ENCODE measurements at regions not wholly inside any gene's neighbourhood (a gene's known extent, or its start where the extent isn't known, plus 50 kb on each side); places are given as distances from the start of the nearest gene placed in this dataset.
"Not testable (repeated sequence)": the region's sequence is repeated elsewhere in the genome, so short reads cannot be mapped to it uniquely, and the experiment has no call there.

DNA sequence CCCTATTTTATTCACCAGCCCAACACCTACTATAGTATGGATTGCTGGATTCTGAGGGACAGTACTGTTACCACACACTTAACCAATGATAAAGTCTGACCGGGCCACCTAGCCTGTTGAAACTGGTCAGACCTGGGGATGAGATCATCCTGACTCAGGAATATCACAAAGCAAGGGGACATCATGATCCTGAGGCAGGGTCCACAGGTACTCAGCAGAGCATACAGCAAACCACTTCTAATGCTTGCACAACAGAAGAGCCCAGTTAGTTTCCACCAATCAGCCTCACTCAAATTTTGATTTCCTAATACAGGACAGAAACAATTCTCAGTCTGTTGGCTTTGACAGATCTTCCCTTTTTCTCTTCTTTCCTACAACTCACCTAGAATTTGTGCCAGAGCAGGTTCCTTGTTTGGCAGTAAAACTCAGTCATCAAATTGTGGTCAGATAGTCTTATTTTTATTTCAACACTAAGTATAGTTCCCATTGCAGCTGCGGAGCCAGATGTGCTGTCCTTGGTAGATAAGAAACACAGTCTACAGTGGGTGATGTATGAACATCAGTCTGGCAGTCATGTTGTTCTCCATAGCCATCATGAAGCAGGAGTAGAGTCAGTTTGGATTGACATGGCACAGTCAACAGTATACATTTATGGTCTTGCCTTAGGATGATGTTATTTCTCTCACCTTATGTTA lies 90.1 kb upstream of the PRR23C start:
- no peak for DNase-seq (ENCODE audit: low read depth in 2 of 2)

GRCh38 chr3:139135657-139136056 lies 91.0 kb upstream of the PRR23C start:
- no peak for DNase-seq (ENCODE audit: low read depth in 2 of 2)

GRCh38 chr3:139136469-139137202 lies 91.9 kb upstream of the PRR23C start:
- no peak for DNase-seq (ENCODE audit: low read depth in 2 of 2)

DNA sequence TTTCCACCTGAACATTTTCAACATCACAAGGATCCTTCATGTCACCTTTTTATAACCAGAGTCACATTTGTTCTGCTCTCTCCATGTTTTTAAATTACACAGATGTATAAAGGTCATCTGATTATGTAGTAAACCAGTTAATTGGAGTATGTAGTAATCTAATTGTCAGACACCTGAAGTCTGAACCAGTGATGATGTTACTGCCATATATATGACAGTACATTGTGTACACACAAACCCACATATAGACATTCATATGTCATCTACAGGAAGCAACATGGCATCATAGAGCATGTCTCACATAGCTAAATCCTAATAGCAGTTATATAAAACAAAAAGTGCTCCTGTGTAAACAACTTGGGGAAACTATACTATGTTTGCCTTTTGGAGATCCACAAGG lies 95.9 kb upstream of the PRR23C start:
- DNase-seq (ENCODE audit: low read depth in 2 of 2): no peak

DNA sequence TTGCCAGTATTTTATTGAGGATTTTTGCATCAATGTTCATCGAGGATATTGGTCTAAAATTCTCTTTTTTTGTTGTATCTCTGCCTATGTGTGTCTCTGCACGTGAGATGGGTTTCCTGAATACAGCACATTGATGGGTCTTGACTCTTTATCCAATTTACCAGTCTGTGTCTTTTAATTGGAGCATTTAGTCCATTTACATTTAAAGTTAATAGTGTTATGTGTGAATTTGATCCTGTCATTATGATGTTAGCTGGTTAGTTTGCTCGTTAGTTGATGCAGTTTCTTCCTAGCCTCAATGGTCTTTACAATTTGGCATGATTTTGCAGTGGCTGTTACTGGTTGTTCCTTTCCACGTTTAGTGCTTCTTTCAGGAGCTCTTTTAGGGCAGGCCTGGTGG lies 101.3 kb upstream of the PRR23C start:
- DNase-seq (ENCODE audit: low read depth in 2 of 2): not testable (repeated sequence)

DNA sequence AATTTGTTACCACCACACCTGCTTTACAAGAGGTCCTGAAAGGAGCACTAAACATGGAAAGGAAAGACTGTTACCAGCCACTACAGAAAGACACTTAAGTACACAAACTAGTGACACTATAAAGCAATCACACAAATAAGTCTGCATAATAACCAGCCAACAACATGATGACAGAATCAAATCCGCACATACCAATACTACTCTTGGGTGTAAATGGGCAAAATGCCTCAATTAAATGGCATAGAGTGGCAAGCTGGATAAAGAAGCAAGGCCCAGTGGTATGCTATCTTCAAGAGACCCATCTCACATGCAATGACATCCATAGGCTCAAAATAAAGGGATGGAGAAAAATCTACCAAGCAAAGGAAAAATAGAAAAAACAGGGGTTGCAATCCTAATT lies 106.8 kb upstream of the PRR23C start:
- DNase-seq (ENCODE audit: low read depth in 2 of 2): no peak

DNA sequence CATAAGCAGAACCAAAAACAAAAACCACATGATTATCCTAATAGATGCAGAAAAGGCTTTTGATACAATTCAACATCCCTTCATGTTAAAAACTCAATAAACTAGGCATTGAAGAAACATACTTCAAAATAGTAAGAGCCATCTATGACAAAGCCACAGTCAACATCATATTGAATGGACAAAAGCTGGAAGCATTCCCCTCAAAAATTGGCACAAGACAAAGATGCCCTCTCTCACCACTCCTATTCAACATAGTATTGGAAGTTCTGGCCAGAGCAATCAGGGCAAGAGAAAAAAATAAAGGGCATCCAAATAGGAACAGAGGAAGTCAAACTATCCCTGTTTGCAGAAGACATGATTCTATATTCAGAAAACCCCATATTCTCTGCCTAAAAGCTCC lies 108.7 kb upstream of the PRR23C start:
- not testable (repeated sequence) for DNase-seq (ENCODE audit: low read depth in 2 of 2)

DNA sequence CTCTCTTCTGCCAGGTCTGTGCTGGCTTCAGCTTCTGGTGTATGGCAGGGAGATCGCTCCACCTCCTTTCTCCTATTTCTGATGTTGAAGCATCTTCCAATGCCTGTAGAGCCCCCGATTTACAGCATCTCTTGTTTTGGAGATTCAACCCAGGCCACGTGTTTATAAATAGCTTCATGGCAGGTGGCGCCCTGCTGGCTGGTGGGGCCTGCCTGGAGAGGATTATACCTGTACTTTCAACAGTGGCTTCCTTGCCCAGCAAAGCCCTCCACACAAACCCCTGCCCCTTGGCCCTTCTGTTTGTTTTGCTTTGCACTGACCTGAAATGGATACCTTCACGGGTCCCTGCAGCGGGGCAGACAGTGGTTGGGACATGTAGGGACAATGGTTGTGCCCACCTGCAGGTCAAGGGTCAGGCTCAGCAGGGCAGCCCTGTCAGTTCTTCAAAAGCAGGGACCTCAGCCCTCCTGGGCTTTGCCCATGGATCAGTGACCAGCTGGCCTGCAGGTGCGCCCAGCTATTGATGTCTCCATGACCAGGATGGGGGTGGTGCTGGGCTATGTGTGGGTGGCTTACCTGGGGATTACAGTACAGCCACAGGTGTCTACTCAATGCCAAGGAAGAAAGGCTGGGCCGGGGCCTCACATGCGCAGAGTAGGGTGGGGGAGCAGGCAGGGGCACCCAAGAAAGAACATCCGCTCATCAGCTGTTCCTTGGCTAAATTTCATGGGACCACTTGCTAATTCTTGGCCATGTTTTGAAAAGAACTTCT lies 112.7 kb upstream of the PRR23C start:
- DNase-seq (ENCODE audit: low read depth in 2 of 2): no peak

DNA sequence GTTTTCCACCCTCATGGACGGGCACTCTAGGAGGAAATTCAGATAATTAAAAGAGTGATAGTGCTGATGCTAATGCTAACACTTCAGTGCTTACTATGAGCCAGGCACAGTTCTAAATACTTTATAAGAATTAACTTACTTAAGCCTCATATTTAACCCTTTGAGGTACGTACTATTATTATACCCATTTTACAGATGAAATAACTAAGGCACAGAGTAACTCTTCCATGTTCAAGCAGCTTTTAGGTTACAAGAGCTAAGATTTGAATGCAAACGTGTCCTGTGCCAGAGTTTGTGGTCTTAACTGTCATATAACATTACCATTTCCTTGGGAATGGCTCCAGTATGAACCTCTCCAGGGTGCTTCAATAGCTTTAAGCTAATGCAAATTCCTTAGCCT lies 114.7 kb upstream of the PRR23C start:
- DNase-seq (ENCODE audit: low read depth in 2 of 2): no peak

DNA sequence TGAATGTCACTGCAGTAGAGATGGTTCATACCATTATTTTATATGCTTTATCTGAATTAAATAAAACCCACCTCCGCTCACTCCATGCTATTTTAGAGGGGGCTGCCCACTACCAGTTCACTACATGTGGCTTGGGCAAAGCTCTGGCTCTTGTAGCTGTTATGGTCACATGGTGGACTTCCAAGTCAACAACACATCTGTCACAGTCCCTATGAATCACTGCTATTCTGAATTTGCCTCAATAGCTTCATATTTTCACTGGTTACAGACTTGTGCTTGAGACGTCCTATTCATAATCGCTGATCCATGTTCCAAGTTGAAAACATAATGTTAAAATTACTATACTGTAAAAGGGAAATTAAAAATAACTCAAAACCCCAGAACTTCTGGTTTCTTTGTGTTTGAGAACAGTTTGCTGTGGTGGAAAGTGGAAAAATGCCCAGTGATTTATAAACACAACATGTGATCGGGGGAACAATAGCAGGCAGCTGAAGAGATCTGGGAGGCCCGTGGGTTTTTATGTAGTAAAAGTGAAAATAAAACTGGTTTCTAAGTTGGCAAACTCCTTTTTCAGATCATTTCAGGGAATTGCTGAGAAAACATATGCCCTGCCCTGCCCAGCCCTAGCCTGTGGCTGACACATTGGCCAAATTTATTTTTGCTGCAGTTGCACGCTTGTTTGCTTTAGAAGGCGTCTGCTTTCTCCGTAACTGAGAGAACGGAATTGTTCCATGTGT lies 128.8 kb upstream of the PRR23C start:
- DNase-seq (ENCODE audit: low read depth in 2 of 2): no peak

DNA sequence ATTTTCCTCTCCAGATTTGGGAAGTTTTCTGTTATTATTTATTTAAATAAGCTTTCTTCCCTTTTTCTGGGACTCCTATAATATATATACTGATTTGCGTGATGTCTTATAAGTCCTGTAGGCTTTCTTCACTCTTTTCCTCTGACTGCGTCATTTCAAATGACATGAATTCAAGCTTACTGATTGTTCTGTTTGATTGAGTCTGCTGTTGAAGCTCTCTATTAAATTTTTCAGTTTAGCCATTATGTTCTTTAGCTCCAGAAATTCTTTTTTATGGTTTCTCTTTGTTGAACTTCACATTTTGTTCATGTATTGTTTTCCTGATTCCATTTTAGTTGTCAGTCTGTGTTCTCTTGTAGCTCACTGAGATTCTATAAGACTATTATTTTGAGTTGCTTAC lies 135.8 kb upstream of the PRR23C start:
- no peak for DNase-seq (ENCODE audit: low read depth in 2 of 2)

- no peak for DNase-seq (ENCODE audit: low read depth in 2 of 2)
Measured at GRCh38 chr3:139182143-139182542, 137.5 kb upstream of the PRR23C start.

DNA sequence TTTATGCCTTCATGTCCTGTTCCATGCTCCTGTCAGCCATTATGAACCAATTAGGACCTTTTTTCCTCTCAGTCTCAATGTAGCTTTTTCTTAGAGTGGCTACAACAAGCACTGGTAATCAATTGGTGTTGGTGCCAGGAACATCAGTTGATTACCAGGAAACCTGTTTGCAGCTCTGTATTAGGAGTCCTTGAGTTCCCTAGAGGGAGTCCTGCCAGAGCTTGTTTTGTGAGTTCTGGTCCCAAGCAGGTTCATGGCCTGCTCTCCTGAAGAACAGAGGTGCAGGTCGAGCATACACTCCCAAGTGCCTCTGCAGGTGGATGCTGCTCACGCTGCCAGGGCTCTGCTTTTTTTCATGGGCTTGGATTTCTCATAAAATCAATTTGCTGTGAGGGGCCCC lies 137.9 kb upstream of the PRR23C start:
- DNase-seq (ENCODE audit: low read depth in 2 of 2): no peak

GRCh38 chr3:139185527-139185926 lies 140.8 kb upstream of the PRR23C start:
- no peak for DNase-seq (ENCODE audit: low read depth in 2 of 2)

DNA sequence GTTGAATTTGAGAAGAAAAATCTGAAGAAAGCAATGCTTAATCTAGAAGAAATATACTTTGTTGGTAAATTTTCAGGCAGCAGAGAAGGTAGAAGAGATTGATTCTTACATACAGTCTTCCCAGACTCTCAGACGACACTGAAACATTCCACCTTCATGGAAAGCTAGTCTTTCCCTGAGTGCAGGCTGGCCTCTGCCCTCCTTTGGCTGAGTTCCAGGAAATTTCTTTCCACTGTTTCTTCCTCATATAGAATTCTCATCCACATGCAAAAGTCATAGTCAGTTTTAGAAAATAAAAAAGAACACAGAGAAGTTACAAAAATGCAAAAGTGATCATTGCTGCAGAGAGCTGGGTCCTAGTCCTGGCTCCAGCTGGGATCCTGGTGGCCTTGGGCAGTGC lies 142.5 kb upstream of the PRR23C start:
- no peak for DNase-seq (ENCODE audit: low read depth in 2 of 2)

DNA sequence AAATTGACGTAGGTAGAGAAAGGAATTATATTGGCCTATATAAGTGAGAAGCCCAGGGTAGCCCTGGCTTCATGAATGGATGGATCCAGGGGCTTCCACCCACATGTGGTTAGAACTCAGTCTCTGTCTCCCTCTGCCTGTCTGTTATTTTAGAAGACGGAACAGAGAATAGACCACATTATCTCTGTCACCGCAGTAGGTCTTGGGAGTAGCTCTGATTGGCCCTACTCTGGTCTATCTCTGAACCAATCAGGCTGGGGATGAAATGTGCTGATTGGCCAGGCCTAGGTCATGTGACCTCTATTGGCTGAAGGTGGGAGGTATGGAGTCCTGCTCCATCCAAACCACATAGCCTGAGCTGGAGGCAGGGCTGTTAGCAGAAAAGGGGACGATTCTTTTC lies 143.0 kb upstream of the PRR23C start:
- DNase-seq (ENCODE audit: low read depth in 2 of 2): no peak

DNA sequence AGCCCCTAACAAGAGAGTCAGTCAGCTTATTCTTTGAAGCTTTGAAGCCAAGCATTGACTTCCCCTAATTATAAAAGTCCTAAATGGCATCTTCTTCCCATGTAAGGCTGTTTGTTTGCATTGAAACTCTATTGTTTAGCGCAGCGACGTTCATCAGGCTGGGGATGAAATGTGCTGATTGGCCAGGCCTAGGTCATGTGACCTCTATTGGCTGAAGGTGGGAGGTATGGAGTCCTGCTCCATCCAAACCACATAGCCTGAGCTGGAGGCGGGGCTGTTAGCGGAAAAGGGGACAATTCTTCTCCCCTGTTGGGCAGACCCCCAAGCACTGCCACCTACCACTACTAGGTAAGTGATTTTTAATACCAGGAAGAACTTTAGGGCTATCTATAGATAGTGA lies 145.3 kb upstream of the PRR23C start:
- no peak for DNase-seq (ENCODE audit: low read depth in 2 of 2)

DNA sequence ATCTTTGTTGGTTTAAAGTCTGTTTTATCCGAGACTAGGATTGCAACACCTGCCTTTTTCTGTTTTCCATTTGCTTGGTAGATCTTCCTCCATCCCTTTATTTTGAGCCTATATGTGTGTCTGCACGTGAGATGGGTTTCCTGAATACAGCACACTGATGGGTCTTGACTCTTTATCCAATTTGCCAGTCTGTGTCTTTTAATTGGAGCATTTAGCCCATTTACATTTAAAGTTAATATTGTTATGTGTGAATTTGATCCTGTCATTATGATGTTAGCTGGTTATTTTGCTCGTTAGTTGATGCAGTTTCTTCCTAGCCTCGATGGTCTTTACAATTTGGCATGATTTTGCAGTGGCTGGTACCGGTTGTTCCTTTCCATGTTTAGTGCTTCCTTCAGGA lies 149.4 kb upstream of the MRPS22 start:
- not testable (repeated sequence) for DNase-seq (ENCODE audit: low read depth in 2 of 2)

DNA sequence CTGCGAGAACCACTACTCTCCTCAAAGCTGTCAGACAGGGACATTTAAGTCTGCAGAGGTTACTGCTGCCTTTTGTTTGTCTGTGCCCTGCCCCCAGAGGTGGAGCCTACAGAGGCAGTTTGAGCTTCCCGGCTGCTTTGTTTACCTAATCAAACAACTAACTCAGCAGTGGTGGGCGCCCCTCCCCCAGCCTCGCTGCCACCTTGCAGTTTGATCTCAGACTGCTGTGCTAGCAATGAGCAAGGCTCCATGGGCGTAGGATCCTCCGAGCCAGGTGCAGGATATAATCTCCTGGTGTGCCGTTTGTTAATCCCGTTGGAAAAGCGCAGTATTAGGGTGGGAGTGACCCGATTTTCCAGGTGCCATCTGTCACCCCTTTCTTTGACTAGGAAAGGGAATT lies 147.7 kb upstream of the MRPS22 start:
- not testable (repeated sequence) for DNase-seq (ENCODE audit: low read depth in 2 of 2)

GRCh38 chr3:139197251-139197650 lies 146.6 kb upstream of the MRPS22 start:
- DNase-seq (ENCODE audit: low read depth in 2 of 2): no peak

- no peak for DNase-seq (ENCODE audit: low read depth in 2 of 2)
Measured at GRCh38 chr3:139198186-139198585, 145.6 kb upstream of the MRPS22 start.

GRCh38 chr3:139198929-139199328 lies 144.9 kb upstream of the MRPS22 start:
- DNase-seq (ENCODE audit: low read depth in 2 of 2): no peak
